Cardiac fibroblast (primary cell): ENCODE measurements at regions not wholly inside any gene's neighbourhood (a gene's known extent, or its start where the extent isn't known, plus 50 kb on each side); places are given as distances from the start of the nearest gene placed in this dataset.

Experiments
- DNase-seq, 2 donors: peaks; one replicate each; pipeline versions ENCODE4 v3.0.0 to v3.0.0-alpha.2; 2010; ENCODE audit warnings: low read depth in 2 of 2
- H3K4me3 ChIP-seq, 2 donors: replicated peaks in 1 of 2; 1 replicate in 1 of 2; 2 replicates in 1 of 2; pipeline ENCODE4 v1.5.1; 2011; ENCODE audit warnings: low read depth in 2 of 2, low read length in 2 of 2, mild to moderate bottlenecking in 2 of 2, moderate library complexity in 1 of 2
- TF ChIP-seq, protein P1 (sequence below): IDR thresholded peaks from one replicate; pipeline ENCODE4 v1.5.1; 2011; ENCODE audit warnings: low read depth, mild to moderate bottlenecking, low read length, inconsistent platforms

DNA sequence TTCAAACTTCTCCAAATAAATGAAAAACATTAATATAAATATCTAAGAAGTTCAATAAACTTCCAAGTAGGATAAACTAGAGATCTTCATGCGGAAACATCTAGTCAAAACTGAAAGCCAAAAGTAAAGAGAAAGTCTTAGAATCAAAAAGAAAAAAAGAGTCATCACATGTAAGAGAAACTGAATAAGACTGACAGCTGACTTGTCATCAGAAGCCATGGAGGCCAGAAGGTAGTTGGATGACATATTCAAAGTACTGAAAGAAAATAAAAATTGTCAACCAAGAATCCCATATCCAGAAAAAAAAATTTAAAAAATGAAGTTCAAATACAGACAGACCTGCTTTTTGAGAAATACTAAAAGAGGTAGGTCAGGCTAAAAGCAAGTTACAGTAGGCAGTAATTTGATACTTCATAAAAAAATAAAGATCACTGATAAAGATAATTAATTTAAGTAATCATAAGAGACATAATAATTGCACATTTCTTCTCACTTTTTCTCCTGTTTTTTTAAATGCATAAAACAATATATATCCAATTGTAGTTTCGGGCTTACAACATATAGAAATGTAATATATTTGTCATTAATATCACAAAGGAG lies 327.6 kb upstream of the PCDH9 start:
- H3K4me3 ChIP-seq, result no peak overlapping the region
- DNase-seq, result no peak
- TF ChIP-seq, protein P1, sequence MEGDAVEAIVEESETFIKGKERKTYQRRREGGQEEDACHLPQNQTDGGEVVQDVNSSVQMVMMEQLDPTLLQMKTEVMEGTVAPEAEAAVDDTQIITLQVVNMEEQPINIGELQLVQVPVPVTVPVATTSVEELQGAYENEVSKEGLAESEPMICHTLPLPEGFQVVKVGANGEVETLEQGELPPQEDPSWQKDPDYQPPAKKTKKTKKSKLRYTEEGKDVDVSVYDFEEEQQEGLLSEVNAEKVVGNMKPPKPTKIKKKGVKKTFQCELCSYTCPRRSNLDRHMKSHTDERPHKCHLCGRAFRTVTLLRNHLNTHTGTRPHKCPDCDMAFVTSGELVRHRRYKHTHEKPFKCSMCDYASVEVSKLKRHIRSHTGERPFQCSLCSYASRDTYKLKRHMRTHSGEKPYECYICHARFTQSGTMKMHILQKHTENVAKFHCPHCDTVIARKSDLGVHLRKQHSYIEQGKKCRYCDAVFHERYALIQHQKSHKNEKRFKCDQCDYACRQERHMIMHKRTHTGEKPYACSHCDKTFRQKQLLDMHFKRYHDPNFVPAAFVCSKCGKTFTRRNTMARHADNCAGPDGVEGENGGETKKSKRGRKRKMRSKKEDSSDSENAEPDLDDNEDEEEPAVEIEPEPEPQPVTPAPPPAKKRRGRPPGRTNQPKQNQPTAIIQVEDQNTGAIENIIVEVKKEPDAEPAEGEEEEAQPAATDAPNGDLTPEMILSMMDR, result no peak

DNA sequence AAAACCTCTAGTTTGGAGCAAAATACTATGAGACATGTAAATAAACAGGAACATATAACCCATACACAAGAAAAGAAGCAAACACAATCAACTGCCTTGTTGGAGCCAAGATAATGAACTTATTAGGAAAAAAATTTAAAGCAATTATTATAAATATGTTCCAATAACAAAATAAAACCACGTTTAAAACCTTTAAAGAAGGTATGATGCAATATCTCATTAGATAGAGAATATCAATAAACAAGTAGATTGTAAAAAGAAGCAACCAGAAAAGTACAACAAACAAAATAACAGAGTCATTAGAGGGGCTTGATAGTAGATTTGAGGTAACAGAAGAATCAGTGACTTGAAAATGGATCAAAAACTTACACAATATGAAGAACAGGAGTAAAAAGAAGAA lies 327.0 kb upstream of the PCDH9 start:
- DNase-seq, result no peak
- H3K4me3 ChIP-seq, result no peak overlapping the region
- TF ChIP-seq, protein P1, result no peak

DNA sequence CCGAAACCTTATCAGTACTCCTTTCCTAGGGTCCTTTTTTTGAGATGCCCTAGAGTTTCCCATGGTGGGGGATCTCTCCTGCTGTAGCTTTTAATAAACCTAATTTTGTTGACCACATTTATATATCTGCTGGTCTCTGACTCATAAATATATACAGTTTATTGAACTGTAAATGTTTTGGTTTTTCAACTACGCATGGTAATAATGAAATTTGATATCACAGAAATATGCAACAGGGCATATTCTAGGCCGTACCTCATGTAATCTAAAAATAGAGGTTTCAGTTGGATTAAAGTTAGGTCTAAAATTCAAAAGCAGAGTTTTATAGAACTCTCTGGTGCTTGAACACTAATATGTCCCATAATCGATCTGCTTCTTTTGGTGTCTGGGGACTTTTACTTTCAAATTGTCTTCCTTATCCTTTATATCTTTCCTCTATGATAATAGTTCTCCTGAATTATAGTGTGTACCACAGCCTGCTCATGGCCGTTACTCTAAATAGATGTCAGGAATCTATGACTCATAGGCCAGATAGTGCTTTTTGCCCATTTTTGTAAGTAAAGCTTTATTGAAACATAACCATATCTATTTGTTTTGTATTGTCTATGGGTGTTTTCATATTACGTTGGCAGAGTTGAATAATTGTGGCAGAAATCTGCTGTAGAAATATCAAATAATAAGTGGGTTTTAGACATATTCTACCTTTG lies 324.8 kb upstream of the PCDH9 start:
- H3K4me3 ChIP-seq, result no peak overlapping the region
- no peak for DNase-seq
- TF ChIP-seq, protein P1, result no peak

DNA sequence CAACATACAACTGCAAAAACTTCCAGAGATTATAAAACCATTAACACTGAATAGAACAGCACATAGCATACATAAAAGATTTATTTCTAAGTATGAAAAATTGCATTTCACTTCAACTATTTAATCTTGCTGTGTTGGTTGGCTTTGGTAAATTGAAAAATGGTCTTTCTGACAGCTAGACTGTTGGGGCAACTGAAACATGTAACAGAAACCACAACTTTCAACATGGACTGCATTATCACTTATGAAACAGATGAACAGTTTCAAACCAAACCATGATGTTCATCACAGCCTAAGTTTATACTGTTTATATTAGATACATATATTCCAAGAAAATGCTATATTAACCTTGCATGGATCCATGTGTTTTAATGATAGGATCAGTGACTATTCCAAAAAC lies 324.1 kb upstream of the PCDH9 start:
- no peak overlapping the region for H3K4me3 ChIP-seq
- peak in 1 of 2 donors; percentile 3 for DNase-seq
- TF ChIP-seq, protein P1, result no peak

DNA sequence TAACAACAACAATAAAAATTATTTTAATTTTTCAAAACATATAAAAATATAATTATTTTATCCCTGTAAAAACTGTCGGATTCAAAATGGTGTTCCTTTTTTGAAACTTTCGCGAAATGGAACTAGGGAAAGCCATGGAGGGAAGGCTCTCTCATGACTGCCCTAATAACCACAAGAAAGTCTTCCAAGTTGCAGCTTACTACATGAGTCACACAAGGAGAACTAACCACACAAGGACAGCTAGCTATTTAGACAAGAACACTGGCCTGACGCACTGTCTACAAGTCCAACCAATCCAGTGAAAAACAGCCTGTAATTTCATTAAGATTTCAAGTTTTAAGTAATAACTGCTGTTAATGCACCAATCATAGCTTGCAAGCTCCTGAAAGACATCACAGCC lies 319.2 kb upstream of the PCDH9 start:
- DNase-seq, result peak; percentile 23 to 64
- TF ChIP-seq, protein P1, result no peak
- no peak overlapping the region for H3K4me3 ChIP-seq

DNA sequence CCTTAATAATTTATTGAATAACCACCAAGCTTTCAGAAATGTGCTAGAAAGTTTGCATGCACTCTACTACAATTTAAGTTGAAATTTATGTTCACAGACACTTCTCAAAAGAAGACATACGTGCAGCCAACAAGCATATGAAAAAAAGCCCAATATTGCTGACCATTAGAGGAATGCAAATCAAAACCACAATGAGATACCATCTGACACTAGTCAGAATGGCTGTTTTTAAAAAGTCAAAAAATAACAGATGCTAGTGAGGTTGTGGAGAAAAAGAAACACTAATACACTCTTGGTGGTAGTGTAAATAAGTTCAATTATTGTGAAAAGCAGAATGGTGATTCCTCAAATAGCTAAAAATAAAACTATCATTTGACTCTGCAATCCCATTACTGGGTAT lies 308.8 kb upstream of the PCDH9 start:
- TF ChIP-seq, protein P1, result no peak
- DNase-seq, result no peak
- no peak overlapping the region for H3K4me3 ChIP-seq
